ENCODE measurements at regions not wholly inside any gene's neighbourhood (a gene's known extent, or its start where the extent isn't known, plus 50 kb on each side); places are given as distances from the start of the nearest gene placed in this dataset.

DNA sequence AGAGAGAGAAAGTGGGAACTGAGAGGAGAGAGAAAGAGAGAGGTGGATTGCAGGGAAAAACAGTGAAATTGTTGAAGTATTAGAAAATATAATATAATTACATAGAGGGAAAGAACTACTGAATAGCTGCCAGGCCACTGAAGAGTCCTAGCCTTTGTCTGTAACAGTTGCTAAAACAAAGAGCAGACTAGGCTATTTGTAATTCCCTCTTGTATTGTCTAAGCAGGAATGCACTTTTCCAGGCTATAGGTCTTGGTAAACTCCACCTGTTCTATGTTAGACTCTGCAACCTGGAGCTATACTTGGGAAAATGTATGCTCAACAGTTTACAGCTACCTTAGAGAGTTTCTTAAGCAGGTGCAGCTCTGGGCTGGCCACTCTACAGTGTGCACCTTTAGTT lies 1063.3 kb downstream of the ADGRL3 start:
- POLR2A ChIA-PET (ENCODE audit: unreplicated experiment): no interaction called here
- in situ Hi-C loops (cut with MboI; ENCODE audit: low sequenced_read_pairs) (no loop called here), dilution Hi-C loops (cut with HindIII; ENCODE audit: low sequenced_read_pairs, unreplicated experiment) (no loop called here), intact Hi-C loops (cut with micrococcal nuclease) (no loop called here)
- H3K56ac ChIP-seq (ENCODE audit: extremely low read depth, insufficient read depth, low read length): no peak overlapping the region
- H4K8ac ChIP-seq (ENCODE audit: low read depth in 2 of 2, low read length in 2 of 2): no peak overlapping the region
- H2BK120ac ChIP-seq (ENCODE audit: low read depth, low read length): no peak overlapping the region
- H2AK9ac ChIP-seq (replicated peaks; ENCODE audit: low read depth, low read length, poor library complexity): no peak overlapping the region
- no peak for TF ChIP-seq CHD1 (IDR thresholded peaks at IDR 0.05; ENCODE audit: low read depth, low read length)
- no peak overlapping the region for H3K4me3 ChIP-seq (ENCODE audit: insufficient read depth, low read depth, low read length)
- ATAC-seq (ENCODE audit: low read depth) (no peak), DNase-seq (no peak)
- H2AFZ ChIP-seq (replicated peaks; ENCODE audit: low read length, poor library complexity): no peak overlapping the region
- no peak overlapping the region for H2BK15ac ChIP-seq (ENCODE audit: low read depth, low read length)
- H3K27ac ChIP-seq (ENCODE audit: insufficient read depth, low read length): no peak overlapping the region
- H3K4me1 ChIP-seq (ENCODE audit: control insufficient read depth, insufficient read depth, low read length): no peaks in the 10 kb centered on the region
- no peaks in the 10 kb centered on the region for H3K79me1 ChIP-seq (ENCODE audit: low read depth in 1 of 2, low read length in 2 of 2)
- H3K18ac ChIP-seq (ENCODE audit: low read depth, low read length): no peak overlapping the region
- no peak overlapping the region for H2BK20ac ChIP-seq (ENCODE audit: low read depth, low read length)
- no peak overlapping the region for H4K91ac ChIP-seq (ENCODE audit: insufficient read depth, low read depth, low read length)
- no peak overlapping the region for H3K23ac ChIP-seq (ENCODE audit: low read depth, low read length)
- H4K20me1 ChIP-seq (ENCODE audit: insufficient read depth, low read length): no peaks in the 10 kb centered on the region
- no peaks in the 10 kb centered on the region for H3K9me3 ChIP-seq (ENCODE audit: control insufficient read depth, insufficient read depth, low read length)
- no peak overlapping the region for H3K4ac ChIP-seq (ENCODE audit: low read depth, low read length)
- H3K9ac ChIP-seq (ENCODE audit: low read depth, low read length): no peak overlapping the region
- no peak overlapping the region for H2AK5ac ChIP-seq (ENCODE audit: low read depth, low read length)
- H4K5ac ChIP-seq (ENCODE audit: low read depth, low read length): no peak overlapping the region
- no peak overlapping the region for H3K4me2 ChIP-seq (ENCODE audit: low read depth, low read length)
- H2BK5ac ChIP-seq (ENCODE audit: low read depth, low read length, poor library complexity, severe bottlenecking): no peak overlapping the region
- H3K9me1 ChIP-seq (ENCODE audit: insufficient read depth, low read length): no peaks in the 10 kb centered on the region
- no peaks in the 10 kb centered on the region for H3K36me3 ChIP-seq (ENCODE audit: control insufficient read depth, insufficient read depth, low read length)
- H3K27me3 ChIP-seq (ENCODE audit: control insufficient read depth, insufficient read depth, low read length): no peaks in the 10 kb centered on the region
- no peak overlapping the region for H3K14ac ChIP-seq (replicated peaks; ENCODE audit: low read depth, low read length)
- CTCF ChIA-PET: no interaction called here
- BruUV-seq (replicated peaks): no TSS peak

Measured in IMR-90 (cell line).